Aorta (tissue), 5 donors: ENCODE measurements at regions not wholly inside any gene's neighbourhood (a gene's known extent, or its start where the extent isn't known, plus 50 kb on each side); places are given as distances from the start of the nearest gene placed in this dataset.
"Not testable (repeated sequence)": the region's sequence is repeated elsewhere in the genome, so short reads cannot be mapped to it uniquely, and the experiment has no call there.

Experiments used
- ATAC-seq: fragments of 200-7000 bp; cut with Tn5 transposase; one replicate; pipeline ENCODE4 v1.9.1; 2022; ENCODE audit warnings: moderate library complexity; ENCODE audit not compliant: low FRiP score
- DNase-seq, 2 donors: peaks; one replicate each; pipeline ENCODE4 v3.0.0-alpha.2; 2020
- H3K27ac ChIP-seq, 2 donors: one replicate each; pipeline ENCODE4 v1.5.1; 2013; ENCODE audit warnings: low read length in 2 of 2, mild to moderate bottlenecking in 2 of 2, moderate library complexity in 2 of 2, control low read depth in 1 of 2, inconsistent platforms in 1 of 2, low read depth in 1 of 2
- H3K27me3 ChIP-seq, 2 donors: one replicate each; pipeline ENCODE4 v1.6.1; 2013; ENCODE audit warnings: control low read depth in 1 of 2, low read length in 1 of 2, mild to moderate bottlenecking in 1 of 2, moderate library complexity in 1 of 2; ENCODE audit not compliant: insufficient read depth in 2 of 2, control insufficient read depth in 1 of 2
- H3K36me3 ChIP-seq, 2 donors: one replicate each; pipeline ENCODE4 v1.6.1; 2013; ENCODE audit warnings: control low read depth in 1 of 2, low read length in 1 of 2, mild to moderate bottlenecking in 1 of 2; ENCODE audit not compliant: insufficient read depth in 2 of 2, control insufficient read depth in 1 of 2
- H3K4me1 ChIP-seq, 2 donors: one replicate each; pipeline ENCODE4 v1.6.1; 2013; ENCODE audit warnings: low read length in 2 of 2, control low read depth in 1 of 2, mild to moderate bottlenecking in 1 of 2, moderate library complexity in 1 of 2; ENCODE audit not compliant: insufficient read depth in 2 of 2, control insufficient read depth in 1 of 2
- H3K4me3 ChIP-seq, 2 donors: one replicate each; pipeline ENCODE4 v1.5.1; 2013; ENCODE audit warnings: low read length in 2 of 2, control low read depth in 1 of 2, mild to moderate bottlenecking in 1 of 2
- H3K9me3 ChIP-seq: one replicate; pipeline ENCODE4 v1.6.1; 2013; ENCODE audit warnings: mild to moderate bottlenecking, low read length; ENCODE audit not compliant: control insufficient read depth
- WGBS, 2 donors: extraction: QIAGEN DNeasy Blood & Tissue Kit; methylation state at CpG; one replicate each; pipeline ENCODE4 v1.1.7; 2013; 5-methylcytosine and 5-hydroxymethylcytosine counted together
- intact Hi-C, 2 donors: fragments of 100-400 bp; cut with DNase I; formaldehyde crosslinking; loops; one replicate each; pipeline versions ENCODE4 v1.14.2 to v1.15.0; 2022
- donor health status: healthy with polysubstance abuse.
- donor health status: Bipolar disorder and iron deficiency.
- donor health status: DM: no; HTN: no; CAD: no.
- donor health status: DM: no; HTN: no; CAD: no.
- donor health status: DM: yes; HTN: yes; CAD: no.

DNA sequence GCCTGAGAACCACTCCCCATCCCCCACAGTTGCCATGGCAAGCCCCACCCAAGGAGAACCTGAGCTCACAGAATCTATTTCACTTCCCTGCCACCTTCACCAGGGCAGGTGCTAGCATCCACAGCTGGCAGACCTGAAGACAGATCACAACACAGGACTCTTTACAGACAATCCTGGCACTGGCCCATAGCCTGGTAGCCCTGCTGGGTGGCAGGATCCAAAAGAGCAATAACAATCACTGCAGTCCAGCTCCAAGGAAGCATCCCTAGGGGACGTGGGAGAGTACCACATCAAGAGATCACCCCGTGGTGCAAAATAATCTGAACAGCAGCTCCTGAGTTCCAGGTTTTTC is 463.2 kb upstream of the PIK3R1 start:
- ATAC-seq, result no peak
- peaks cover 1% of the 10 kb centered on the region for H3K9me3 ChIP-seq
- no peaks in the 10 kb centered on the region for H3K4me1 ChIP-seq
- no peaks in the 10 kb centered on the region for H3K36me3 ChIP-seq
- H3K27me3 ChIP-seq, result no peaks in the 10 kb centered on the region
- H3K4me3 ChIP-seq, result no peak overlapping the region
- 91 to 94% methylated on average over 2 of the region's 2 CpGs for WGBS, 2 donors
- no peak overlapping the region for H3K27ac ChIP-seq
- intact Hi-C loops, result no loop called here
- no peak for DNase-seq

DNA sequence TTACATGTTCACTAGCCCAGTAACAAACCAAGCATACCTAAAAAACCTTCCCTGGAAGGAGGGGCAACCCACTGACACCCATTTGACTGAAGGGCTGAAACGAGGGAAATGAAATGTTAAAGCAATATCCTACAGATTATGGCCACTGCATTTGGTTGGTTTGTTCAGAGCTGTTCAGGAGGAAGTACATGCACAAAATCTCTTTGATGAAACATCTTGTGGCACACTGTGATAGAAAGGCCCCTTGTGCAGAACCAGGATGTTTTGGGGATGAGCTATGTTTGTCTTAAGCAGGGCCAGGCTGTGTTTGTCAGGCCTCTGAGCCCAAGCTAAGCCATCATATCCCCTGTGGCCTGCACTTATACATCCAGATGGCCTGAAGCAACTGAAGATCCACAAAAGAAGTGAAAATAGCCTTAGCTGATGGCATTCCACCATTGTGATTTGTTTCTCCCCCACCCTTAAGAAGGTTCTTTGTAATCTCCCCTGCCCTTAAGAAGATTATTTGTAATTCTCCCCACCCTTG is 467.3 kb upstream of the PIK3R1 start:
- no peak overlapping the region for H3K4me3 ChIP-seq
- H3K9me3 ChIP-seq, result peaks cover 1% of the 10 kb centered on the region
- 55 to 65% methylated on average over 1 of the region's 1 CpG for WGBS, 2 donors
- no peaks in the 10 kb centered on the region for H3K36me3 ChIP-seq
- no peak for DNase-seq
- no peaks in the 10 kb centered on the region for H3K27me3 ChIP-seq
- H3K27ac ChIP-seq, result no peak overlapping the region
- no peak for ATAC-seq
- no peaks in the 10 kb centered on the region for H3K4me1 ChIP-seq
- intact Hi-C loops, result no loop called here

DNA sequence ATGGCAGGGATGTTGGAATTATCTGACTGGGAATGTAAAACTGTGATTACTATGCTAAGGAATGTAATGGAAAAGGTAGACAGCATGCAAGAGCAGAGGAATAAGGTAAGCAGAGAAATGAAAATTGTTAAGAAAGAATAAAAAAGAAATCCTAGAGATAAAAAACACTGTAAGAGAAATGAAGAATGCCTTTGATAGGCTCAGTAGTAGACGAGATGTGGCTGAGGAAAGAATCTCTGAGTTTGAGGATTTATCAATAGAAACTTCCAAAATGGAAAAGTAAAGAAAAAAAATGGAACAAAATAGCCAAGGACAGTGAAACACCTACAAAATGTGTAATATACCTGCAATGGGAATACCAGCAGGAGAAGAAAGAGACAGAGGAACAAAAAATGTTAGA is 468.5 kb upstream of the PIK3R1 start:
- 89 to 93% methylated on average over 1 of the region's 1 CpG for WGBS, 2 donors
- Histone ChIP-seq H3K27ac (no peak overlapping the region), H3K4me3 (no peak overlapping the region), H3K9me3 (no peaks in the 10 kb centered on the region), H3K4me1 (no peaks in the 10 kb centered on the region), H3K36me3 (no peaks in the 10 kb centered on the region), H3K27me3 (no peaks in the 10 kb centered on the region)
- DNase-seq (no peak), ATAC-seq (no peak)
- intact Hi-C loops, result no loop called here

DNA sequence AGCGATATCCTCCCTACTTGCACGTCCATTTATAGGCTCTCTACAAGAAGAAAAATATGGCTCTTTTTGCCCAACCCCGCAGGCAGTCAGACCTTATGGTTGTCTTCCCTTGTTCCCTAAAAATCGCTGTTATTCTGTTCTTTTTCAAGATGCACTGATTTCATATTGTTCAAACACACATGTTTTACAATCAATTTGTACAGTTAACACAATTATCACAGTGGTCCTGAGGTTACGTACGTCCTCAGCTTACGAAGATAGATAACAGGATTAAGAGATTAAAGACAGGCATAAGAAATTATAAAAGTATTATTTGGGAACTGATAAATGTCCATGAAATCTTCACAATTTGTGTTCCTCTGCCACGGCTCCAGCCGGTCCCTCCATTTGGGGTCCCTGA is 468.9 kb upstream of the PIK3R1 start:
- H3K27ac ChIP-seq, H3K27me3 ChIP-seq, H3K4me3 ChIP-seq, H3K4me1 ChIP-seq, intact Hi-C loops, H3K36me3 ChIP-seq, H3K9me3 ChIP-seq, ATAC-seq, DNase-seq: not testable (repeated sequence)
- 92 to 95% methylated on average over 9 of the region's 9 CpGs for WGBS, 2 donors

DNA sequence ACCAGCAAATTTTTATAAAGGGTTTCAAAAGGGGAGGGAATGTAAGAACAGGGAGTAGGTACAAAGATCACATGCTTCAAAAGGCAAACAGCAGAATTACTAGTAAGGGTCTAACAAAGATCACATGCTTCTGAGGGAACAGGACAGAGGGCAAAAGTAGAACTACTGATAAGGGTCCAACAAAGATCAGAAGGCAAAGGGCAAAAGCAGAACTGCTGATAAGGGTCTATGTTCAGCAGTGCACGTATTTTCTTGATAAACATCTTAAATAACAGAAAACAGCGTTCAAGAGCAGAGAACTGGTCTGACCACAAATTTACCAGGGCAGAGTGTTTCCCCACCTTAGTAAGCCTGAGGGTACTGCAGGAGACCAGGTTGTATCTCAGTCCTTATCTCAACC is 469.5 kb upstream of the PIK3R1 start:
- H3K4me1 ChIP-seq, result no peaks in the 10 kb centered on the region
- WGBS, 2 donors, result 88 to 89% methylated on average over 2 of the region's 2 CpGs
- H3K4me3 ChIP-seq, result no peak overlapping the region
- no peaks in the 10 kb centered on the region for H3K27me3 ChIP-seq
- no peaks in the 10 kb centered on the region for H3K9me3 ChIP-seq
- ATAC-seq (no peak), DNase-seq (no peak)
- no peaks in the 10 kb centered on the region for H3K36me3 ChIP-seq
- intact Hi-C loops, result no loop called here
- H3K27ac ChIP-seq, result no peak overlapping the region

DNA sequence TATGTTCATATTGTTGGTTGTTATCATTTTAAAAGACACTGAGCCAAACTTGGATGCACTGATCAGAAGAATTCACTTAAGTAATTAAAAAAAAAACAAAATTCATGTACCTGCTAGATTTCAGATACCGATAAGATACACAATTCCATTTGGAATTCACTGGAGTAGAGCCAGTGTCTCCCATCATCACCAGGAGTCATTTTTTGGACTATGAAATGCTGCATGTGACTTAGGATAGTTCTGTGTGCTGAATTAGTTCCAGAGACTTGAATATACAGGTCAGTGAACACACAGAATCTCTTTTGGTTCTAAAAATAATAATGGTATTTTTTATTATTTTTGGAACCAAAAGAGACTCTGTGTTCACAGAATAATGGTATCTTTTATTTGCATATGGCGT is 482.6 kb upstream of the PIK3R1 start:
- ATAC-seq (no peak), DNase-seq (no peak)
- intact Hi-C loops, result no loop called here
- 47 to 52% methylated on average over 2 of the region's 2 CpGs for WGBS, 2 donors
- H3K9me3 ChIP-seq, result no peaks in the 10 kb centered on the region
- H3K36me3 ChIP-seq, result no peaks in the 10 kb centered on the region
- H3K27ac ChIP-seq, result no peak overlapping the region
- H3K27me3 ChIP-seq, result no peaks in the 10 kb centered on the region
- no peaks in the 10 kb centered on the region for H3K4me1 ChIP-seq
- no peak overlapping the region for H3K4me3 ChIP-seq

DNA sequence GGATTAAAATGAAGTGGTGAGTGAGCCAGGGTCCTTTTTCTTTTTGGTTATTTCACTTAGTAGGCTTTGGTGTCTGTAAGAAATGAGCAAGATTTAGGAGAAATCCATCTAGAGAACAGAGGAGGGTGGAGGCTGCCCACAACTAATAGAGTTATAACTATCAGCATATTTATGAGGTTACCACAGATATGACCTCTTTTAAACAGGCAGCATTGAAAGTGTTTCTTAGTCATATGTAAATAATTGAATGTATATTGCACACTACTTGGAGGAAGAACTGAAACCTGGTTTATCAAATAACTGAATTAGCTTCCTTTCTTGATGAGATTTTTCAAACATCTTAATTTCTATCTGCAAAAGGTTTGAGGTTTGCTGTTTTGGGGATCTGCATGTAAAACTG is 483.1 kb upstream of the PIK3R1 start:
- no peak overlapping the region for H3K4me3 ChIP-seq
- H3K9me3 ChIP-seq, result no peaks in the 10 kb centered on the region
- DNase-seq, result no peak
- no peak overlapping the region for H3K27ac ChIP-seq
- no peaks in the 10 kb centered on the region for H3K4me1 ChIP-seq
- no peaks in the 10 kb centered on the region for H3K36me3 ChIP-seq
- intact Hi-C loops, result no loop called here
- H3K27me3 ChIP-seq, result no peaks in the 10 kb centered on the region
- ATAC-seq, result no peak

DNA sequence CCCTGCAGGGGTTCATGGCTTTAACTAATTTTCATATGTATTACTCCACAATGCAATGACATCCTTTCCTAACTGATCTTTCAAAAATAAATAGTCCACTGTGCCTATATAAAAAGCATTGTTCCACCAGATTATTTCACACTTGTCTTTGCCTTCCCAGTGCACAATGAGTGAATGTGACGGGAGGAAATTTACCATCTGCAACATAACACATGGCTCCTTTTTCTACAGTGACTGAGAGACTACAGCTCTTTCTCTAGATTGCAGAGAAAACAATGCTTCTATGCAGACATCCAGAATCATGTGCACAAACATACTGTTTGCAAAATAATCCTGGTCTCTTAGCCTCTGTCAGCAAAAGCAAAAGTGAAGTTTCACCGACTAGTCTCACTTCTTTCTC is 483.7 kb upstream of the PIK3R1 start:
- no peaks in the 10 kb centered on the region for H3K4me1 ChIP-seq
- no peaks in the 10 kb centered on the region for H3K9me3 ChIP-seq
- H3K4me3 ChIP-seq, result no peak overlapping the region
- no peaks in the 10 kb centered on the region for H3K27me3 ChIP-seq
- DNase-seq (no peak), ATAC-seq (no peak)
- intact Hi-C loops, result no loop called here
- 90 to 93% methylated on average over 2 of the region's 2 CpGs for WGBS, 2 donors
- no peaks in the 10 kb centered on the region for H3K36me3 ChIP-seq
- no peak overlapping the region for H3K27ac ChIP-seq

DNA sequence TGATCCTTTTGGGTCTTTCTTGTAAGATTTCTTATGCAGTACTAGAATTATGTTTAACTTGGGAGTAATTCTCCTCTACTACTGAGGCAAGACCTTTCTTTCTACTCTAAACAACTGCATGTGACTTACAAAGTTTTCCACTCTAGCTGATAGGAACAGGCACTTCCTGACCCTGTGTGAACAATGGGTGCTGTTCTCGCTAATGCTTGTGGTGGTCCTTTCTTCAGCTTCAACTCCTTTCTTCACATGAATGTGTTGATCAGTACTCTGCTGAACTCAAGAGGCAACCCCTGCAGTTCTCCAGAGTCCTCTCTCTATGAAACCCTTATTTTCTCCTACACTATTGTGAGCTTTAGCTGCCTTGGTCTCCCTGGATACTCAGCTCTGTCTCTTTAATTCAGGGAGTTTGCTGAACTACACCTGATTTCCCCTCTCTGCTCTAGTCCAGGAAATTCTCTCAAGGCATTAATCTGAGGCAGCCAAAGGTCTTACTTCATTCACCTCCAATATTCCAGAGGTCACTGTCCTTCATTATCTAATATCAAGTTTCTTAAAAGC is 484.6 kb upstream of the PIK3R1 start:
- no peaks in the 10 kb centered on the region for H3K27me3 ChIP-seq
- no peak overlapping the region for H3K4me3 ChIP-seq
- H3K36me3 ChIP-seq, result no peaks in the 10 kb centered on the region
- intact Hi-C loops, result no loop called here
- no peaks in the 10 kb centered on the region for H3K4me1 ChIP-seq
- no peak for ATAC-seq
- no peaks in the 10 kb centered on the region for H3K9me3 ChIP-seq
- WGBS, 2 donors, result 89 to 100% methylated on average over 1 of the region's 1 CpG
- no peak for DNase-seq
- H3K27ac ChIP-seq, result no peak overlapping the region
